Astrocyte of the spinal cord (primary cell): ENCODE measurements at regions not wholly inside any gene's neighbourhood (a gene's known extent, or its start where the extent isn't known, plus 50 kb on each side); places are given as distances from the start of the nearest gene placed in this dataset.

Experiments used
- DNase-seq: peaks from one replicate; pipeline ENCODE4 v3.0.0; 2011; ENCODE audit warnings: low read depth, low spot score
- H3K4me3 ChIP-seq: 2 replicates; pipeline ENCODE4 v1.5.1; 2011; ENCODE audit warnings: low read depth, mild to moderate bottlenecking, low read length, moderate library complexity
- in situ Hi-C: cut with HindIII; loops from 2 replicates; pipeline ENCODE4 v1.10.0; 2017; ENCODE audit warnings: low sequenced_read_pairs
- TF ChIP-seq, protein P1 (sequence below): IDR thresholded peaks from 2 replicates; pipeline ENCODE4 v1.5.1; 2012; ENCODE audit warnings: low read depth, mild to moderate bottlenecking, low read length, inconsistent platforms

DNA sequence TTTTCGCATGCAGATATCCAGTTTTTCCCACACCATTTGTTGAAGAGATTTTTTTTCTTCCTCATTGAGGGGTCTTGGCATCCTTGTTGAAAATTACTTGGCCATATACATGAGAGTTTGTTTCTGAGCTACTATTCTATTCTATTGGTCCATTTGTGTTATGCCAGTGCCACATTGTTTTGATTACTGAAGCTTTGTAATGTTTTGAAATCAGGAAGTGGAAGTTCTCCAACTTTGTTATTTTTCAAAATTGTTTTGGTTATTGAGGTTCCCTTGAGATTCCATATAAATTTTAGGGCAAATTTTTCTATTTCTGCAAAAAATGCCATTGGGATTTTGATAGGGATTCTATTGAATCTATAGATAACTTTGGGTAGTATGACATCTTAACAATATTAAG lies 130.3 kb upstream of the PFN2 start:
- H3K4me3 ChIP-seq: no peak overlapping the region
- in situ Hi-C loops: no loop called here
- TF ChIP-seq, protein P1, sequence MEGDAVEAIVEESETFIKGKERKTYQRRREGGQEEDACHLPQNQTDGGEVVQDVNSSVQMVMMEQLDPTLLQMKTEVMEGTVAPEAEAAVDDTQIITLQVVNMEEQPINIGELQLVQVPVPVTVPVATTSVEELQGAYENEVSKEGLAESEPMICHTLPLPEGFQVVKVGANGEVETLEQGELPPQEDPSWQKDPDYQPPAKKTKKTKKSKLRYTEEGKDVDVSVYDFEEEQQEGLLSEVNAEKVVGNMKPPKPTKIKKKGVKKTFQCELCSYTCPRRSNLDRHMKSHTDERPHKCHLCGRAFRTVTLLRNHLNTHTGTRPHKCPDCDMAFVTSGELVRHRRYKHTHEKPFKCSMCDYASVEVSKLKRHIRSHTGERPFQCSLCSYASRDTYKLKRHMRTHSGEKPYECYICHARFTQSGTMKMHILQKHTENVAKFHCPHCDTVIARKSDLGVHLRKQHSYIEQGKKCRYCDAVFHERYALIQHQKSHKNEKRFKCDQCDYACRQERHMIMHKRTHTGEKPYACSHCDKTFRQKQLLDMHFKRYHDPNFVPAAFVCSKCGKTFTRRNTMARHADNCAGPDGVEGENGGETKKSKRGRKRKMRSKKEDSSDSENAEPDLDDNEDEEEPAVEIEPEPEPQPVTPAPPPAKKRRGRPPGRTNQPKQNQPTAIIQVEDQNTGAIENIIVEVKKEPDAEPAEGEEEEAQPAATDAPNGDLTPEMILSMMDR: no peak
- no peak for DNase-seq

GRCh38 chr3:150098621-150099020 lies 127.9 kb upstream of the PFN2 start:
- DNase-seq: no peak
- in situ Hi-C loops: no loop called here
- TF ChIP-seq, protein P1: no peak
- no peak overlapping the region for H3K4me3 ChIP-seq

DNA sequence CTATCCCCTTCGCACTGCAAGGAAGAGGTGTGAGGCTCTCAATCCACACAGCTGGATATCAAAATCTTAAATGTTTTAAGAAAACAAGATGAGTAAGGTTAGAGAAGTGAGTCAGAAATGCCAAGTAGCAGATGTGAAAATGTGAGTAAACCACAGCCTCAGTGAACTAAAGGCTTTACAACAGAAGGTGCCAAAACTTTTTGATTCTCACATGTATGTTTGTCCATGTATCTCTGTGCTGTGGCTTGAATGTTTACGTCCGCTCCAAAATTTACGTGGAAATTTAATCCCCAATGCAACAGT lies 126.8 kb upstream of the PFN2 start:
- peak; percentile 78 for DNase-seq
- in situ Hi-C loops: no loop called here
- TF ChIP-seq, protein P1: no peak
- H3K4me3 ChIP-seq: no peak overlapping the region

DNA sequence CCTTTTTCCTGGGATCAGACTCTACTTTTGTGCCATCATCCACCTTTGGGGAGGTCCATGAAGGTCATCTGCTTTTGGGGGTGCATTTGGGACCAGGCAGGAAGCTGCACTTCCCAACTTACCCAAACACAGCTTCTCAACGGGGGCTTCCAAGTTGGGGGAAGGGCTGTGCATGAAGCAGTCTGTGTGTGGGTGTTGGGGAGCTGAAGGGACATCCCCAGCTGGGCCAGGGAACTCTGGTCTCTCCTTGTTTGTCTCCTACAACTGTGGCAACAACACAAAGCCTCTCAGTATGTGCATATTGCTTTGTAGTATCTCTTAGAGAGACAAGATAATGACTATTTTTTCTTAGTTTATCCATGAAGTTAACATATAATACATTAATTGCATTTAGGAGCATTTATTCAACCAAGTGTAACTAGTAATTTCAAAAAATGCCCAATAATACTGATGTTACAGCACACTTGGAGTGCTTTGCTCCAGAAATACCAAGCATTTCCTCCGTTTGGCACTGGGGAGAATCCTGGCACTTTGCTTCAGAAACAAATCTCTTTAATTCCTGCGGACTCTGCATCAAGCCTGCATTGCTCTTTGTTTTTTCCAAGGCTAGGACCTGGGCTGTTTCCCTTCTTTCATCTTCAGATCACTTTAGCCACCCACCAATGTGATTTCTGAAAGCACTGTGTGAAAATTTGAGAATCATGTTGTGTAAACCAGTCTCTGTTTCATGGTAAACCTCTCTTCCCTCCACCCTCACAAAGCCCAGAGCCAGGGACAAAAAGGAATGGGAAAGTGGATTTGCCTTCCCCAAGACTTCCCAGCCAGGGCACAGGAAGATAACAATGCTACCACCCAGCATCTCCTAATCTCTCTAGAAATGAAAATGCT lies 126.2 kb upstream of the PFN2 start:
- TF ChIP-seq, protein P1: no peak
- DNase-seq: no peak
- in situ Hi-C loops: no loop called here
- H3K4me3 ChIP-seq: no peak overlapping the region

- H3K4me3 ChIP-seq: no peak overlapping the region
- in situ Hi-C loops: no loop called here
- TF ChIP-seq, protein P1: no peak
- peak; percentile 53 for DNase-seq
These were observed 123.6 kb upstream of the PFN2 start for GRCh38 chr3:150094150-150094933.

GRCh38 chr3:150091626-150092025 lies 120.9 kb upstream of the PFN2 start:
- in situ Hi-C loops: no loop called here
- TF ChIP-seq, protein P1: no peak
- no peak for DNase-seq
- no peak overlapping the region for H3K4me3 ChIP-seq
